Lung (tissue), 11 donors: ENCODE measurements at regions not wholly inside any gene's neighbourhood (a gene's known extent, or its start where the extent isn't known, plus 50 kb on each side); places are given as distances from the start of the nearest gene placed in this dataset.

Source experiments
- ATAC-seq: fragments of 200-7000 bp; cut with Tn5 transposase; one replicate; pipeline ENCODE4 v1.9.1; 2020; ENCODE audit warnings: moderate number of reproducible peaks; ENCODE audit not compliant: insufficient read depth, low FRiP score
- DNase-seq, 3 donors: peaks; one replicate each; pipeline ENCODE4 v3.0.0-alpha.2; 2013 to 2017
- H3K27ac ChIP-seq, 2 donors: one replicate each; pipeline ENCODE4 v1.5.1; 2013; ENCODE audit warnings: mild to moderate bottlenecking in 2 of 2, moderate library complexity in 2 of 2, control low read depth in 1 of 2, inconsistent platforms in 1 of 2, low read depth in 1 of 2, low read length in 1 of 2
- H3K27me3 ChIP-seq, 3 donors: one replicate each; pipeline ENCODE4 v1.5.1; 2013; ENCODE audit warnings: low read length in 2 of 3; ENCODE audit not compliant: control insufficient read depth in 3 of 3, insufficient read depth in 3 of 3
- H3K36me3 ChIP-seq, 4 donors: one replicate each; pipeline ENCODE4 v1.5.1; 2013; ENCODE audit warnings: low read length in 4 of 4, mild to moderate bottlenecking in 1 of 4, moderate library complexity in 1 of 4; ENCODE audit not compliant: control insufficient read depth in 4 of 4, insufficient read depth in 4 of 4
- H3K4me1 ChIP-seq, 5 donors: one replicate each; pipeline ENCODE4 v1.5.1; 2013; ENCODE audit warnings: low read length in 5 of 5, mild to moderate bottlenecking in 2 of 5, moderate library complexity in 1 of 5; ENCODE audit not compliant: control insufficient read depth in 5 of 5, insufficient read depth in 5 of 5
- H3K4me3 ChIP-seq: one replicate; pipeline ENCODE4 v1.5.1; 2013; ENCODE audit warnings: mild to moderate bottlenecking, control low read depth, moderate library complexity
- H3K9ac ChIP-seq, 2 donors: one replicate each; pipeline ENCODE4 v1.5.1; 2013; ENCODE audit warnings: low read length in 2 of 2, control low read depth in 1 of 2; ENCODE audit not compliant: insufficient read depth in 1 of 2
- H3K9me3 ChIP-seq, 4 donors: one replicate each; pipeline ENCODE4 v1.5.1; 2013; ENCODE audit warnings: low read length in 3 of 4, mild to moderate bottlenecking in 1 of 4, moderate library complexity in 1 of 4; ENCODE audit not compliant: control insufficient read depth in 4 of 4, insufficient read depth in 3 of 4
- CTCF ChIP-seq: IDR thresholded peaks from 2 replicates; pipeline ENCODE4 v1.5.1; 2012; ENCODE audit warnings: mild to moderate bottlenecking; ENCODE audit errors: control extremely low read depth, extremely low read depth
- WGBS, 2 donors: extraction: QIAGEN DNeasy Blood & Tissue Kit; methylation state at CpG; one replicate each; pipeline ENCODE4 v1.1.7; 2013; 5-methylcytosine and 5-hydroxymethylcytosine counted together
- donor health status: control.
- donor health status: control.
- donor health status: Bipolar disorder and iron deficiency.
- donor health status: healthy.
- donor health status: DM: yes; HTN: yes; CAD: no.

GRCh38 chr22:45112136-45112879, 51.4 kb upstream of the NUP50 start:
- no peak for ATAC-seq
- H3K9ac ChIP-seq, result no peak overlapping the region
- WGBS, 2 donors, result 83 to 90% methylated on average over 5 of the region's 5 CpGs
- H3K4me3 ChIP-seq, result no peak overlapping the region
- H3K36me3 ChIP-seq, result no peaks in the 10 kb centered on the region
- H3K27ac ChIP-seq, result no peak overlapping the region
- no peak for DNase-seq
- H3K9me3 ChIP-seq, result peaks cover 0 to 6% (median 0%) of the 10 kb centered on the region in 4 donors
- no peaks in the 10 kb centered on the region for H3K4me1 ChIP-seq
- no peak for TF ChIP-seq CTCF
- H3K27me3 ChIP-seq, result peaks cover 0 to 2% (median 0%) of the 10 kb centered on the region in 3 donors
